Endodermal cell (in vitro differentiated cells): ENCODE measurements at regions not wholly inside any gene's neighbourhood (a gene's known extent, or its start where the extent isn't known, plus 50 kb on each side); places are given as distances from the start of the nearest gene placed in this dataset.

Experiments used
- DNase-seq: peaks from one replicate; pipeline ENCODE4 v3.0.0-alpha.2; 2017
- H3K27ac ChIP-seq: 2 replicates; pipeline ENCODE4 v1.5.1; 2013; ENCODE audit warnings: mild to moderate bottlenecking, low read depth, low read length, moderate library complexity
- H3K27me3 ChIP-seq: 2 replicates; pipeline ENCODE4 v1.6.1; 2013; ENCODE audit warnings: mild to moderate bottlenecking, low read length, moderate library complexity; ENCODE audit not compliant: insufficient read depth, control insufficient read depth, poor library complexity, severe bottlenecking
- H3K36me3 ChIP-seq: 2 replicates; pipeline ENCODE4 v1.7.0; 2013; ENCODE audit warnings: mild to moderate bottlenecking, low read length, moderate library complexity; ENCODE audit not compliant: control insufficient read depth, insufficient read depth
- H3K4me1 ChIP-seq: one replicate; pipeline ENCODE4 v1.7.0; 2013; ENCODE audit warnings: low read length; ENCODE audit not compliant: control insufficient read depth, insufficient read depth
- H3K4me3 ChIP-seq: 2 replicates; pipeline ENCODE4 v1.5.1; 2013; ENCODE audit warnings: mild to moderate bottlenecking, low read length, moderate library complexity
- H3K9ac ChIP-seq: 2 replicates; pipeline ENCODE4 v1.6.1; 2013; ENCODE audit warnings: mild to moderate bottlenecking, low read length, moderate library complexity; ENCODE audit not compliant: poor library complexity, severe bottlenecking; ENCODE audit errors: extremely low read depth
- H3K9me3 ChIP-seq: 2 replicates; pipeline ENCODE4 v1.6.1; 2013; ENCODE audit warnings: mild to moderate bottlenecking, low read length, moderate library complexity; ENCODE audit not compliant: control insufficient read depth
- H3K27ac Mint-ChIP-seq: 2 replicates; pipeline ENCODE4 v1.8.0; 2020; ENCODE audit warnings: mixed read lengths
- H3K27me3 Mint-ChIP-seq: 2 replicates; pipeline ENCODE4 v1.8.0; 2021; ENCODE audit warnings: mild to moderate bottlenecking, mixed read lengths; ENCODE audit not compliant: insufficient read depth
- H3K36me3 Mint-ChIP-seq: 2 replicates; pipeline ENCODE4 v1.8.0; 2020; ENCODE audit warnings: low read depth, mixed read lengths
- H3K4me1 Mint-ChIP-seq: 2 replicates; pipeline ENCODE4 v1.8.0; 2020; ENCODE audit warnings: mixed read lengths
- H3K4me3 Mint-ChIP-seq: 2 replicates; pipeline ENCODE4 v1.8.0; 2020; ENCODE audit warnings: mild to moderate bottlenecking, moderate library complexity, mixed read lengths
- H3K9me3 Mint-ChIP-seq: 2 replicates; pipeline ENCODE4 v1.8.0; 2020; ENCODE audit warnings: mild to moderate bottlenecking, mixed read lengths
- WGBS, 2 experiments: methylation state at CpG; one replicate each; pipeline versions ENCODE4 v1.1.5 to v1.1.7; 2013; ENCODE audit warnings: missing lambda C conversion rate in 2 of 2, mixed read lengths in 1 of 2; ENCODE audit not compliant: insufficient coverage in 1 of 2, insufficient read length in 1 of 2; 5-methylcytosine and 5-hydroxymethylcytosine counted together
- TF ChIP-seq, protein P1 (sequence below): fragments of 200-600 bp; sonication (generic); conservative IDR thresholded peaks from 2 replicates; pipeline ENCODE4 v1.5.0; 2021; ENCODE audit warnings: antibody characterized with exemption, mild to moderate bottlenecking

DNA sequence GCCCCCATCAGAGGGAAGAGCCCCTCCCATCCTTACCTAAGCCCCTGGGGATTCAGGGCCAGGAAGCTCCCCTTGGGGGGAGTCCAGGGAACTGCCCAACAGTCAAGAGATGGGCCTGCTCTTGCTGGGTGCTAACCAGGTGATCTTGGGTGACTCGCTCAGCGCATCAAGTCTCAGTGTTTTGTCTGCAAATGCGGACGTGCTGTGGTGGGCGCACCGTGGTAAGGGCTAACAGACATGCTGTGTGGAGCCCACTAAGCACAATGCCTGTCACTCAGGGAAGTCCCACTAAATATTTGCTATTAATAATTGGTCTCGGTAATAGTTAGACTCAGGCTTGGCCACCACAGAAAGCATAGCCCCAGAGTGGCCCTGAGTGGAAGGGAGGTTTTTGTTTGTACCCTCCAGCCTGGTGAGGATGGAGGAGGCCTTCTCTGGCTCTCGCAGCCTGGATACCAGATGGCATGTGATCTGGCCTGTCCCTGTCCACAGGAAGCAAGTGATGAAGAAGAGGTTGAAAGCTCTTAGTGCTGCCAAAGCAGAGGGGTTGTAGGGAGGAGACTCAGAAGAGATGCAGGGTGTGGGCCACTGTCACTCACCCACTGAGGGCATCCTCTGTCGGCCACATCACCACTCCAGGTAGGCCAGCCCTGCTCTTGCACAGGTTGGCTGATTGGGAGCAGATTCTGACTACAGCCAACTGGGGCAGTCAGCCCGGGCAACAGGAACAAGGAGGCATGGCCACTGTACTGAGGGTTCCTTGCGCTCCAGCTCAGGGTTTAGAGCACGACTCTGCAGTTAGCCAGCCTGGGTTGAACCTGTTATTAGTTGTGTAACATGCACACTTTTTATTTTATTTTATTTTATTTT, 69.8 kb upstream of the KSR1 start:
- H3K36me3 ChIP-seq: no peaks in the 10 kb centered on the region
- no peaks in the 10 kb centered on the region for H3K27me3 ChIP-seq
- H3K36me3 Mint-ChIP-seq: no peaks in the 10 kb centered on the region
- H3K4me1 Mint-ChIP-seq: no peaks in the 10 kb centered on the region
- DNase-seq: peak; percentile 30
- TF ChIP-seq, protein P1, sequence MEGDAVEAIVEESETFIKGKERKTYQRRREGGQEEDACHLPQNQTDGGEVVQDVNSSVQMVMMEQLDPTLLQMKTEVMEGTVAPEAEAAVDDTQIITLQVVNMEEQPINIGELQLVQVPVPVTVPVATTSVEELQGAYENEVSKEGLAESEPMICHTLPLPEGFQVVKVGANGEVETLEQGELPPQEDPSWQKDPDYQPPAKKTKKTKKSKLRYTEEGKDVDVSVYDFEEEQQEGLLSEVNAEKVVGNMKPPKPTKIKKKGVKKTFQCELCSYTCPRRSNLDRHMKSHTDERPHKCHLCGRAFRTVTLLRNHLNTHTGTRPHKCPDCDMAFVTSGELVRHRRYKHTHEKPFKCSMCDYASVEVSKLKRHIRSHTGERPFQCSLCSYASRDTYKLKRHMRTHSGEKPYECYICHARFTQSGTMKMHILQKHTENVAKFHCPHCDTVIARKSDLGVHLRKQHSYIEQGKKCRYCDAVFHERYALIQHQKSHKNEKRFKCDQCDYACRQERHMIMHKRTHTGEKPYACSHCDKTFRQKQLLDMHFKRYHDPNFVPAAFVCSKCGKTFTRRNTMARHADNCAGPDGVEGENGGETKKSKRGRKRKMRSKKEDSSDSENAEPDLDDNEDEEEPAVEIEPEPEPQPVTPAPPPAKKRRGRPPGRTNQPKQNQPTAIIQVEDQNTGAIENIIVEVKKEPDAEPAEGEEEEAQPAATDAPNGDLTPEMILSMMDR: no peak
- no peak overlapping the region for H3K27ac Mint-ChIP-seq
- H3K4me3 Mint-ChIP-seq: no peak overlapping the region
- H3K4me1 ChIP-seq: no peaks in the 10 kb centered on the region
- no peak overlapping the region for H3K9ac ChIP-seq
- H3K4me3 ChIP-seq: no peak overlapping the region
- no peaks in the 10 kb centered on the region for H3K9me3 Mint-ChIP-seq
- 93 to 95% methylated on average over 8 to 12 of the region's 12 CpGs for WGBS, 2 experiments
- no peaks in the 10 kb centered on the region for H3K9me3 ChIP-seq
- no peak overlapping the region for H3K27ac ChIP-seq
- peaks cover 2% of the 10 kb centered on the region for H3K27me3 Mint-ChIP-seq

DNA sequence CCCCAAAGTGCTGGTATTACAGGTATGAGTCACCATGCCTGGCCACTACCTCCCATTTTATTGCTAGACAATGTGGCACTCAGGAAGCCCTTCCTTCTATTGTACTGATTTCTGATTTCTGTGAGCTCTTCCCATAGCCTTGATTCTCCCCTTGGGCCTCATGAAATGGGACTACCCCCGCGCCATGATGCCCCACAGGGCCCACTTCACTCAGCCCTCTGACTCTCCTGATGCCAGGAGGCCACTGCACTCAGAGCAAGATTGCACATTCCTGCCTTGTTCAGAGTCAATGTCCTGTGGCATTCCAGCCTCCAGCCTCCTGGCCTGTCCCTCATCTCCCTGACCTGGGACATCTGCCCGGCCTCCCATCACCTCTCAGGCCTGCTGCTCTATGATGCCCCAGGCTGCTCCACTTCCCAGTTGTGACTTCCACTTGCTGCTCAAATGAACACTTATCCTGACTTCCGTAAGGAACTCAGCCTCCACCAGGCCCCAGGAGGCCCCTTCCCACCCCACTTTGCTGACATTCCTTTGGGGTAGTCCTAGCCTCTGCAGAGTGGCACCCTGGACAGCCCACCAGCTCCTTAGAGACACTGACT, 66.6 kb upstream of the KSR1 start:
- TF ChIP-seq, protein P1: no peak
- no peaks in the 10 kb centered on the region for H3K27me3 ChIP-seq
- H3K36me3 Mint-ChIP-seq: no peaks in the 10 kb centered on the region
- no peaks in the 10 kb centered on the region for H3K36me3 ChIP-seq
- H3K9me3 ChIP-seq: no peaks in the 10 kb centered on the region
- peaks cover 7% of the 10 kb centered on the region for H3K27me3 Mint-ChIP-seq
- no peak overlapping the region for H3K4me3 ChIP-seq
- no peaks in the 10 kb centered on the region for H3K4me1 Mint-ChIP-seq
- H3K27ac ChIP-seq: no peak overlapping the region
- no peak overlapping the region for H3K27ac Mint-ChIP-seq
- H3K4me3 Mint-ChIP-seq: no peak overlapping the region
- H3K9me3 Mint-ChIP-seq: no peaks in the 10 kb centered on the region
- DNase-seq: peak; percentile 30
- H3K9ac ChIP-seq: no peak overlapping the region
- 88 to 92% methylated on average over 3 to 4 of the region's 4 CpGs for WGBS, 2 experiments
- H3K4me1 ChIP-seq: no peaks in the 10 kb centered on the region

DNA sequence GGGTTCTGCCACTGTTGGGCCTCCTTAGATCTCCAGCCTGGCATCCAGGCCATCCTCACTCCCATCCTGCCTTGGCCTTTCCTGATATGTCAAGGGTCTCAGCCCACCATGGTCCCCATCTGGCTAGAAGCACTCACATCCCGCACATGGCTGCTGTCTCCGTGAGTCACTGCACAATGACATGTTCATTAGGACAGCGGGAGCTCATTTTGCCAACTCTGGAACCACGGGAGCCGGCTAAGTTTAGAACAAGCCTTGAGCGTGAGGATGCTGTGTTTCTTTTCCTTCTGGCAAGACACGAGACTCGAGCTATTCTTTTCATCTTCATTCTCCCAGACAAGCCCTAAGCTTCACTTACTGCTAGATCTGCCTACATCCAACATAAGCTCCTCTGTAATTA, 65.7 kb upstream of the KSR1 start:
- Histone ChIP-seq H3K27me3 (no peaks in the 10 kb centered on the region), H3K9ac (no peak overlapping the region), H3K4me1 (no peaks in the 10 kb centered on the region), H3K36me3 (no peaks in the 10 kb centered on the region), H3K27ac (no peak overlapping the region), H3K9me3 (no peaks in the 10 kb centered on the region), H3K4me3 (no peak overlapping the region)
- 90 to 91% methylated on average over 5 to 8 of the region's 8 CpGs for WGBS, 2 experiments
- Mint-ChIP-seq H3K4me3 (no peak overlapping the region), H3K9me3 (no peaks in the 10 kb centered on the region), H3K27me3 (peaks cover 12% of the 10 kb centered on the region), H3K27ac (no peak overlapping the region), H3K4me1 (no peaks in the 10 kb centered on the region), H3K36me3 (no peaks in the 10 kb centered on the region)
- peak; percentile 30 for DNase-seq
- TF ChIP-seq, protein P1: no peak
